ENCODE measurements at regions not wholly inside any gene's neighbourhood (a gene's known extent, or its start where the extent isn't known, plus 50 kb on each side); places are given as distances from the start of the nearest gene placed in this dataset.

- H3K36me3 ChIP-seq (ENCODE audit: control insufficient read depth in 2 of 2, insufficient read depth in 2 of 2, low read length in 2 of 2), result no peaks in the 10 kb centered on the region
- no peaks in the 10 kb centered on the region for H3K27me3 ChIP-seq (ENCODE audit: control insufficient read depth in 1 of 2, insufficient read depth in 2 of 2, low read length in 2 of 2)
- H3K4me3 ChIP-seq (ENCODE audit: low read length in 2 of 2), result no peak overlapping the region
- no peak overlapping the region for H3K27ac ChIP-seq (ENCODE audit: low read length)
- no peaks in the 10 kb centered on the region for H3K4me1 ChIP-seq (ENCODE audit: control insufficient read depth, insufficient read depth, low read length)
- H3K9me3 ChIP-seq (ENCODE audit: control insufficient read depth in 2 of 2, low read length in 2 of 2), result no peaks in the 10 kb centered on the region
- H3K9ac ChIP-seq (ENCODE audit: low read length in 2 of 2), result no peak overlapping the region
Observed at GRCh38 chr4:110250023-110250387, 51.6 kb upstream of the ELOVL6 start.

DNA sequence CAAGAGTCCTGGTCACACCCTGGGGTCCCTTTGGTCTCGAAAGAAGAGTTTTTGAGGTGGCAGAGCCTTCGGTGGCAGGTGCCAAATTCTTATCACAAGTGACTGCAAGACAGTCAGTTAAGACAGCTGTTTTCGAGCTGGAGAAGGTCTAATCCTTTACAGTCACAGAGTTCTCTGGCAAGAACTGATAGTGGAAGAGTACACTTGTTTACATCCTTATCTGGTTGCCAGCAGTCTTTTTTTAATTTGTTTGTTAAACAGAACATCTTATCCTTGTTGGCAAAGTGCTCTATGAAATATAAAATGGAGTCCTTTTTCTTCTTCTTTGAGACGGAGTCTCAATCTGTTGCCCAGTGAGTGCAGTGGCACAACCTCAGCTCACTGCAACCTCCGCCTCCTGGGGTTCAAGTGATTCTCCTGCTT is 50.4 kb upstream of the ELOVL6 start:
- H3K27me3 ChIP-seq (ENCODE audit: control insufficient read depth in 1 of 2, insufficient read depth in 2 of 2, low read length in 2 of 2), result no peaks in the 10 kb centered on the region
- H3K27ac ChIP-seq (ENCODE audit: low read length), result no peak overlapping the region
- no peaks in the 10 kb centered on the region for H3K36me3 ChIP-seq (ENCODE audit: control insufficient read depth in 2 of 2, insufficient read depth in 2 of 2, low read length in 2 of 2)
- no peaks in the 10 kb centered on the region for H3K9me3 ChIP-seq (ENCODE audit: control insufficient read depth in 2 of 2, low read length in 2 of 2)
- H3K9ac ChIP-seq (ENCODE audit: low read length in 2 of 2), result no peak overlapping the region
- no peak overlapping the region for H3K4me3 ChIP-seq (ENCODE audit: low read length in 2 of 2)
- H3K4me1 ChIP-seq (ENCODE audit: control insufficient read depth, insufficient read depth, low read length), result no peaks in the 10 kb centered on the region

All from stomach smooth muscle (tissue), 2 donors.